ENCODE measurements at regions not wholly inside any gene's neighbourhood (a gene's known extent, or its start where the extent isn't known, plus 50 kb on each side); places are given as distances from the start of the nearest gene placed in this dataset.
"Not testable (repeated sequence)": the region's sequence is repeated elsewhere in the genome, so short reads cannot be mapped to it uniquely, and the experiment has no call there.

DNA sequence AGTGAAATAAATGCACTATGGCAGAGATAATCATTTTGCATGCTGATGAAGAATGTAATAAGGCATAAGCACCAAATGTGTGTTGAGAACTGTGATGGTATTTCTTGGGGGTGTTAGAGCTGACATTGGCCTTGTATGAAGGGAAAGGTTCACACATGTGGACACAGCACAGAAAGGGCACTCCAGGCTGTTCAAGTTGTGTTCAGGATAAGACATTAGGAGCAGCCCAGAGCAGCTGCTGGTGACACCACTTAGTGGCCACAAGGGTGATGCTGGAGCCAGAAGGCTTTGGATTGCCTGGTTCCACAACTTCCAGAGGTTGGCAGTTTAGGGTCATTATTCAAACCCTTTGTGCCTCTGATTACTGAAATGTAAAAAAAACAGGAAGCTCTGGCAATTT, 155.4 kb downstream of the GOLGA6L6 start (continued):
- no peak for TF ChIP-seq REST (IDR thresholded peaks at IDR 0.05; ENCODE audit: low read depth, low read length)
- TF ChIP-seq, protein P1, sequence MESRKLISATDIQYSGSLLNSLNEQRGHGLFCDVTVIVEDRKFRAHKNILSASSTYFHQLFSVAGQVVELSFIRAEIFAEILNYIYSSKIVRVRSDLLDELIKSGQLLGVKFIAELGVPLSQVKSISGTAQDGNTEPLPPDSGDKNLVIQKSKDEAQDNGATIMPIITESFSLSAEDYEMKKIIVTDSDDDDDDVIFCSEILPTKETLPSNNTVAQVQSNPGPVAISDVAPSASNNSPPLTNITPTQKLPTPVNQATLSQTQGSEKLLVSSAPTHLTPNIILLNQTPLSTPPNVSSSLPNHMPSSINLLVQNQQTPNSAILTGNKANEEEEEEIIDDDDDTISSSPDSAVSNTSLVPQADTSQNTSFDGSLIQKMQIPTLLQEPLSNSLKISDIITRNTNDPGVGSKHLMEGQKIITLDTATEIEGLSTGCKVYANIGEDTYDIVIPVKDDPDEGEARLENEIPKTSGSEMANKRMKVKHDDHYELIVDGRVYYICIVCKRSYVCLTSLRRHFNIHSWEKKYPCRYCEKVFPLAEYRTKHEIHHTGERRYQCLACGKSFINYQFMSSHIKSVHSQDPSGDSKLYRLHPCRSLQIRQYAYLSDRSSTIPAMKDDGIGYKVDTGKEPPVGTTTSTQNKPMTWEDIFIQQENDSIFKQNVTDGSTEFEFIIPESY (IDR thresholded peaks at IDR 0.05; ENCODE audit: borderline replicate concordance, low read depth) = no peak

GRCh38 chr15:20380199-20380598, 161.4 kb downstream of the GOLGA6L6 start:
- H3K9me2 ChIP-seq; H3K27me3 ChIP-seq (ENCODE audit: insufficient read depth); H3F3A ChIP-seq (replicated peaks; ENCODE audit: insufficient read depth); H2AFZ ChIP-seq (ENCODE audit: low read depth); POLR2A ChIA-PET; H3K79me2 ChIP-seq (ENCODE audit: insufficient read depth); H3K4me1 ChIP-seq (ENCODE audit: control insufficient read depth in 1 of 2, insufficient read depth in 2 of 2, low read depth in 1 of 2, low read length in 1 of 2); H4K20me1 ChIP-seq (ENCODE audit: insufficient read depth); H3K4me3 ChIP-seq (ENCODE audit: low read depth in 2 of 2, low read length in 1 of 2); DNase-seq; H3K9me3 ChIP-seq; CTCF ChIA-PET; H3K36me3 ChIP-seq (replicated peaks in 1 of 2; ENCODE audit: control insufficient read depth in 1 of 2, insufficient read depth in 2 of 2, low read length in 1 of 2); H3K4me2 ChIP-seq; H3K9ac ChIP-seq; H3K27ac ChIP-seq (ENCODE audit: low read depth in 2 of 2, low read length in 1 of 2): not testable (repeated sequence)
- whole genome bisulfite sequencing (ENCODE audit: low lambda C conversion rate) = 67% methylated on average over 5 of the region's 5 CpGs

GRCh38 chr15:20376872-20377271, 164.7 kb downstream of the GOLGA6L6 start:
- Histone ChIP-seq H3K4me1 (ENCODE audit: control insufficient read depth in 1 of 2, insufficient read depth in 2 of 2, low read depth in 1 of 2, low read length in 1 of 2) (peaks cover 0 to 4% of the 10 kb centered on the region in 2 experiments; a peak in 3 of 4 replicates), H3K9me3 (no peaks in the 10 kb centered on the region), H3K4me2 (no peak overlapping the region), H3K9ac (no peak overlapping the region), H3K27ac (ENCODE audit: low read depth in 2 of 2, low read length in 1 of 2) (no peak overlapping the region), H3F3A (replicated peaks; ENCODE audit: insufficient read depth) (no peaks in the 10 kb centered on the region), H4K20me1 (ENCODE audit: insufficient read depth) (no peaks in the 10 kb centered on the region), H3K9me2 (no peaks in the 10 kb centered on the region), H3K79me2 (ENCODE audit: insufficient read depth) (no peaks in the 10 kb centered on the region), H3K27me3 (ENCODE audit: insufficient read depth) (no peaks in the 10 kb centered on the region), H3K36me3 (replicated peaks in 1 of 2; ENCODE audit: control insufficient read depth in 1 of 2, insufficient read depth in 2 of 2, low read length in 1 of 2) (peaks cover 0 to 8% of the 10 kb centered on the region in 2 experiments), H2AFZ (ENCODE audit: low read depth) (no peak overlapping the region), H3K4me3 (ENCODE audit: low read depth in 2 of 2, low read length in 1 of 2) (no peak overlapping the region)
- TF ChIP-seq, protein P2, sequence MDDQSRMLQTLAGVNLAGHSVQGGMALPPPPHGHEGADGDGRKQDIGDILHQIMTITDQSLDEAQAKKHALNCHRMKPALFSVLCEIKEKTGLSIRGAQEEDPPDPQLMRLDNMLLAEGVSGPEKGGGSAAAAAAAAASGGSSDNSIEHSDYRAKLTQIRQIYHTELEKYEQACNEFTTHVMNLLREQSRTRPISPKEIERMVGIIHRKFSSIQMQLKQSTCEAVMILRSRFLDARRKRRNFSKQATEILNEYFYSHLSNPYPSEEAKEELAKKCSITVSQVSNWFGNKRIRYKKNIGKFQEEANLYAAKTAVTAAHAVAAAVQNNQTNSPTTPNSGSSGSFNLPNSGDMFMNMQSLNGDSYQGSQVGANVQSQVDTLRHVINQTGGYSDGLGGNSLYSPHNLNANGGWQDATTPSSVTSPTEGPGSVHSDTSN (IDR thresholded peaks at IDR 0.05) = no peak
- TF ChIP-seq TAF1 (IDR thresholded peaks at IDR 0.05; ENCODE audit: borderline replicate concordance, low read depth, low read length) (no peak), TEAD4 (IDR thresholded peaks at IDR 0.05; ENCODE audit: borderline replicate concordance, insufficient read depth) (no peak), NRF1 (IDR thresholded peaks at IDR 0.05; ENCODE audit: low read depth, low read length) (no peak), RFX5 (IDR thresholded peaks at IDR 0.05; ENCODE audit: low read length) (no peak), RCOR1 (IDR thresholded peaks at IDR 0.05; ENCODE audit: low read length) (no peak), EP300 (IDR thresholded peaks at IDR 0.05; ENCODE audit: borderline replicate concordance in 1 of 2, low read depth in 1 of 2, low read length in 1 of 2) (no peak), MXI1 (IDR thresholded peaks at IDR 0.05; ENCODE audit: low read depth, low read length) (no peak), CHD2 (IDR thresholded peaks at IDR 0.05; ENCODE audit: low read length, partially characterized antibody) (no peak), GABPA (IDR thresholded peaks at IDR 0.05; ENCODE audit: low read depth) (no peak), USF1 (IDR thresholded peaks at IDR 0.05; ENCODE audit: borderline replicate concordance, low read depth) (no peak), RXRA (IDR thresholded peaks at IDR 0.05; ENCODE audit: borderline replicate concordance, low read depth) (no peak)
- TF ChIP-seq, protein P3, sequence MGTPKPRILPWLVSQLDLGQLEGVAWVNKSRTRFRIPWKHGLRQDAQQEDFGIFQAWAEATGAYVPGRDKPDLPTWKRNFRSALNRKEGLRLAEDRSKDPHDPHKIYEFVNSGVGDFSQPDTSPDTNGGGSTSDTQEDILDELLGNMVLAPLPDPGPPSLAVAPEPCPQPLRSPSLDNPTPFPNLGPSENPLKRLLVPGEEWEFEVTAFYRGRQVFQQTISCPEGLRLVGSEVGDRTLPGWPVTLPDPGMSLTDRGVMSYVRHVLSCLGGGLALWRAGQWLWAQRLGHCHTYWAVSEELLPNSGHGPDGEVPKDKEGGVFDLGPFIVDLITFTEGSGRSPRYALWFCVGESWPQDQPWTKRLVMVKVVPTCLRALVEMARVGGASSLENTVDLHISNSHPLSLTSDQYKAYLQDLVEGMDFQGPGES (IDR thresholded peaks at IDR 0.05; ENCODE audit: low read depth, low read length) = no peak
- ChIA-PET POLR2A (no interaction called here), CTCF (no interaction called here)
- DNase-seq = no peak
- WGBS (ENCODE audit: low lambda C conversion rate) = 73% methylated on average over 5 of the region's 5 CpGs
